ENCODE measurements at regions not wholly inside any gene's neighbourhood (a gene's known extent, or its start where the extent isn't known, plus 50 kb on each side); places are given as distances from the start of the nearest gene placed in this dataset.

GRCh38 chr14:89504602-89505313, 87.7 kb upstream of the FOXN3 start:
- no peak overlapping the region for H3K4me3 ChIP-seq (ENCODE audit: low read length in 3 of 3)
- H3K27me3 ChIP-seq (ENCODE audit: control insufficient read depth in 3 of 3, insufficient read depth in 3 of 3, low read length in 3 of 3) = no peaks in the 10 kb centered on the region
- H3K9me3 ChIP-seq (ENCODE audit: control insufficient read depth in 3 of 3, low read length in 3 of 3) = no peaks in the 10 kb centered on the region
- peaks cover 0 to 25% (median 16%) of the 10 kb centered on the region in 3 donors for H3K4me1 ChIP-seq (ENCODE audit: control insufficient read depth in 3 of 3, insufficient read depth in 3 of 3, low read length in 3 of 3)
- peaks cover 0 to 5% (median 0%) of the 10 kb centered on the region in 3 donors for H3K36me3 ChIP-seq (ENCODE audit: control insufficient read depth in 3 of 3, insufficient read depth in 3 of 3, low read length in 3 of 3)
- H3K27ac ChIP-seq (ENCODE audit: low read depth, low read length) = no peak overlapping the region
- no peak overlapping the region for H3K9ac ChIP-seq (ENCODE audit: low read depth in 1 of 3, low read length in 3 of 3)

GRCh38 chr14:89504091-89504490, 87.1 kb upstream of the FOXN3 start:
- Histone ChIP-seq H3K27ac (ENCODE audit: low read depth, low read length) (no peak overlapping the region), H3K27me3 (ENCODE audit: control insufficient read depth in 3 of 3, insufficient read depth in 3 of 3, low read length in 3 of 3) (no peaks in the 10 kb centered on the region), H3K4me3 (ENCODE audit: low read length in 3 of 3) (no peak overlapping the region), H3K4me1 (ENCODE audit: control insufficient read depth in 3 of 3, insufficient read depth in 3 of 3, low read length in 3 of 3) (peaks cover 0 to 25% (median 16%) of the 10 kb centered on the region in 3 donors), H3K9me3 (ENCODE audit: control insufficient read depth in 3 of 3, low read length in 3 of 3) (no peaks in the 10 kb centered on the region), H3K36me3 (ENCODE audit: control insufficient read depth in 3 of 3, insufficient read depth in 3 of 3, low read length in 3 of 3) (peaks cover 0 to 5% (median 0%) of the 10 kb centered on the region in 3 donors), H3K9ac (ENCODE audit: low read depth in 1 of 3, low read length in 3 of 3) (no peak overlapping the region)

GRCh38 chr14:89503431-89503996, 86.5 kb upstream of the FOXN3 start:
- H3K9ac ChIP-seq (ENCODE audit: low read depth in 1 of 3, low read length in 3 of 3) = no peak overlapping the region
- H3K27me3 ChIP-seq (ENCODE audit: control insufficient read depth in 3 of 3, insufficient read depth in 3 of 3, low read length in 3 of 3) = no peaks in the 10 kb centered on the region
- no peak overlapping the region for H3K4me3 ChIP-seq (ENCODE audit: low read length in 3 of 3)
- H3K9me3 ChIP-seq (ENCODE audit: control insufficient read depth in 3 of 3, low read length in 3 of 3) = no peaks in the 10 kb centered on the region
- no peak overlapping the region for H3K27ac ChIP-seq (ENCODE audit: low read depth, low read length)
- peaks cover 0 to 25% (median 16%) of the 10 kb centered on the region in 3 donors for H3K4me1 ChIP-seq (ENCODE audit: control insufficient read depth in 3 of 3, insufficient read depth in 3 of 3, low read length in 3 of 3)
- H3K36me3 ChIP-seq (ENCODE audit: control insufficient read depth in 3 of 3, insufficient read depth in 3 of 3, low read length in 3 of 3) = peaks cover 0 to 5% (median 0%) of the 10 kb centered on the region in 3 donors

GRCh38 chr14:89502966-89503365, 85.9 kb upstream of the FOXN3 start:
- H3K36me3 ChIP-seq (ENCODE audit: control insufficient read depth in 3 of 3, insufficient read depth in 3 of 3, low read length in 3 of 3) = peaks cover 0 to 5% (median 0%) of the 10 kb centered on the region in 3 donors
- no peak overlapping the region for H3K9ac ChIP-seq (ENCODE audit: low read depth in 1 of 3, low read length in 3 of 3)
- H3K9me3 ChIP-seq (ENCODE audit: control insufficient read depth in 3 of 3, low read length in 3 of 3) = no peaks in the 10 kb centered on the region
- H3K27ac ChIP-seq (ENCODE audit: low read depth, low read length) = no peak overlapping the region
- H3K27me3 ChIP-seq (ENCODE audit: control insufficient read depth in 3 of 3, insufficient read depth in 3 of 3, low read length in 3 of 3) = no peaks in the 10 kb centered on the region
- no peak overlapping the region for H3K4me3 ChIP-seq (ENCODE audit: low read length in 3 of 3)
- peaks cover 0 to 21% (median 12%) of the 10 kb centered on the region in 3 donors for H3K4me1 ChIP-seq (ENCODE audit: control insufficient read depth in 3 of 3, insufficient read depth in 3 of 3, low read length in 3 of 3)

DNA sequence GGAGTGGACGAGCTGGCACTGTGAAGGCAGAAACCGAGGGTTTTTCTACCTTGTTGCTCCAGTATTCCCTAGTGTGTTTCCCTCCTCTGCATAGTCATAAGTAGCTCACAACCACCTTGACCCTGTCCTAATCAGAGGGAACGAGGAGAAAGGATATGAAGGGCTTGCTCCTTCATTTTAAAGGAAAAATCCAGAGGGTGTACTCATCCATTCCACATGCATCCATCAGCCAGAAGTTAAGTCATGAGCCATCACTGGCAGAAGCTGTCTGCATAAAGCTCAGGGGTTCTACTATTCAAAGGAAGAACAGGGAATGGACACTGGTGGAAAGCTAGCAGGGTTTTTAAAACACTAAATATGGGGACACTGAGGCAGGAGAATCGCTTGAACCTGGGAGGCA, 84.3 kb upstream of the FOXN3 start:
- Histone ChIP-seq H3K27ac (ENCODE audit: low read depth, low read length) (no peak overlapping the region), H3K9me3 (ENCODE audit: control insufficient read depth in 3 of 3, low read length in 3 of 3) (no peaks in the 10 kb centered on the region), H3K36me3 (ENCODE audit: control insufficient read depth in 3 of 3, insufficient read depth in 3 of 3, low read length in 3 of 3) (peaks cover 0 to 5% (median 0%) of the 10 kb centered on the region in 3 donors), H3K4me1 (ENCODE audit: control insufficient read depth in 3 of 3, insufficient read depth in 3 of 3, low read length in 3 of 3) (peaks cover 0 to 11% (median 6%) of the 10 kb centered on the region in 3 donors), H3K4me3 (ENCODE audit: low read length in 3 of 3) (no peak overlapping the region), H3K9ac (ENCODE audit: low read depth in 1 of 3, low read length in 3 of 3) (no peak overlapping the region), H3K27me3 (ENCODE audit: control insufficient read depth in 3 of 3, insufficient read depth in 3 of 3, low read length in 3 of 3) (no peaks in the 10 kb centered on the region)

DNA sequence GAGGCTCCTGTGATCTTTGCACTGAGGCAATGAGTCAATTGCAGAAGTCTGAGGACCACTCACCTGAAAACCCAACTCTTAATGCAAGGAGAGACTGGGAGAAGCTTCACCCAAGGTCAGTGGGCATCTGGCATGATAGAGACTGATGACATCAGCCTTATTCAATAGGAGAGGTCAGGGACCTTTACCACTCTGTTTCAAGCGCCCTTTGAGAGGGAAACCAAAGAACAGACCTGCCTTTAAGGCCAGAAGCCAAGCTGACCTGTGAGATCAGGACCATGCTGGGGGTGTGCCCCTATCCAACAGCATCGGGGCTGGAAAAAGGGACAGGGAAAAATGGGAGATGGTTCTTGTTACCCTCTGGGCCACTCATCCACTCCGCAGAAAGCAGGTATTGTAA, 83.3 kb upstream of the FOXN3 start:
- peaks cover 0 to 11% (median 6%) of the 10 kb centered on the region in 3 donors for H3K4me1 ChIP-seq (ENCODE audit: control insufficient read depth in 3 of 3, insufficient read depth in 3 of 3, low read length in 3 of 3)
- no peak overlapping the region for H3K27ac ChIP-seq (ENCODE audit: low read depth, low read length)
- H3K36me3 ChIP-seq (ENCODE audit: control insufficient read depth in 3 of 3, insufficient read depth in 3 of 3, low read length in 3 of 3) = peaks cover 0 to 5% (median 0%) of the 10 kb centered on the region in 3 donors
- H3K9ac ChIP-seq (ENCODE audit: low read depth in 1 of 3, low read length in 3 of 3) = no peak overlapping the region
- no peaks in the 10 kb centered on the region for H3K9me3 ChIP-seq (ENCODE audit: control insufficient read depth in 3 of 3, low read length in 3 of 3)
- H3K4me3 ChIP-seq (ENCODE audit: low read length in 3 of 3) = no peak overlapping the region
- no peaks in the 10 kb centered on the region for H3K27me3 ChIP-seq (ENCODE audit: control insufficient read depth in 3 of 3, insufficient read depth in 3 of 3, low read length in 3 of 3)

DNA sequence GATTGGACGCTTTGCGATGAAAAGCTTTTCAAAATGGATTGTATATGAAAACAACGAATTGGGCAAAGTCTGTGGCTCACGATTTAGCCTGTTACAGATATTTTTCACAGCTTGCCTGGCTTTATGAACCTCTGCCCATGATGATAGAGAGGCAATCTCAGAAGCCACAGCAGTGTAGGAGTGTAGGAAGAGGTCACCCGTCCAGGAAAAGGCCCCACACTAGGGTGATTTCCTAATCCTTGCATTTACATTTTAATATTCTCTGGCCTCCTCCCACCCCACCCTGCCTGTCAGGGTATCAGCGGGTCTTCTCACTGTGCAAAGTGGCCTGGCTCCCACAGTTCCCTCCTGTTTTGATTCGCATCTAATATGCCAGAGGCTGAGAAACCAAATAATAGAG, 81.8 kb upstream of the FOXN3 start:
- Histone ChIP-seq H3K4me1 (ENCODE audit: control insufficient read depth in 3 of 3, insufficient read depth in 3 of 3, low read length in 3 of 3) (peaks cover 0 to 8% (median 6%) of the 10 kb centered on the region in 3 donors), H3K9me3 (ENCODE audit: control insufficient read depth in 3 of 3, low read length in 3 of 3) (no peaks in the 10 kb centered on the region), H3K27me3 (ENCODE audit: control insufficient read depth in 3 of 3, insufficient read depth in 3 of 3, low read length in 3 of 3) (no peaks in the 10 kb centered on the region), H3K27ac (ENCODE audit: low read depth, low read length) (no peak overlapping the region), H3K36me3 (ENCODE audit: control insufficient read depth in 3 of 3, insufficient read depth in 3 of 3, low read length in 3 of 3) (peaks cover 0 to 5% (median 0%) of the 10 kb centered on the region in 3 donors), H3K4me3 (ENCODE audit: low read length in 3 of 3) (no peak overlapping the region), H3K9ac (ENCODE audit: low read depth in 1 of 3, low read length in 3 of 3) (no peak overlapping the region)

GRCh38 chr14:89495718-89496117, 78.7 kb upstream of the FOXN3 start:
- Histone ChIP-seq H3K36me3 (ENCODE audit: control insufficient read depth in 3 of 3, insufficient read depth in 3 of 3, low read length in 3 of 3) (peaks cover 0 to 5% (median 0%) of the 10 kb centered on the region in 3 donors), H3K4me1 (ENCODE audit: control insufficient read depth in 3 of 3, insufficient read depth in 3 of 3, low read length in 3 of 3) (peaks cover 3 to 8% (median 6%) of the 10 kb centered on the region in 3 donors), H3K27ac (ENCODE audit: low read depth, low read length) (no peak overlapping the region), H3K27me3 (ENCODE audit: control insufficient read depth in 3 of 3, insufficient read depth in 3 of 3, low read length in 3 of 3) (no peaks in the 10 kb centered on the region), H3K9me3 (ENCODE audit: control insufficient read depth in 3 of 3, low read length in 3 of 3) (no peaks in the 10 kb centered on the region), H3K4me3 (ENCODE audit: low read length in 3 of 3) (no peak overlapping the region), H3K9ac (ENCODE audit: low read depth in 1 of 3, low read length in 3 of 3) (no peak overlapping the region)

- Histone ChIP-seq H3K4me3 (ENCODE audit: low read length in 3 of 3) (no peak overlapping the region), H3K9me3 (ENCODE audit: control insufficient read depth in 3 of 3, low read length in 3 of 3) (no peaks in the 10 kb centered on the region), H3K9ac (ENCODE audit: low read depth in 1 of 3, low read length in 3 of 3) (no peak overlapping the region), H3K27ac (ENCODE audit: low read depth, low read length) (no peak overlapping the region), H3K36me3 (ENCODE audit: control insufficient read depth in 3 of 3, insufficient read depth in 3 of 3, low read length in 3 of 3) (no peaks in the 10 kb centered on the region), H3K27me3 (ENCODE audit: control insufficient read depth in 3 of 3, insufficient read depth in 3 of 3, low read length in 3 of 3) (no peaks in the 10 kb centered on the region), H3K4me1 (ENCODE audit: control insufficient read depth in 3 of 3, insufficient read depth in 3 of 3, low read length in 3 of 3) (peaks cover 13 to 17% (median 15%) of the 10 kb centered on the region in 3 donors)
Measured at GRCh38 chr14:89493877-89494634, 77.0 kb upstream of the FOXN3 start.

- H3K4me3 ChIP-seq (ENCODE audit: low read length in 3 of 3) = no peak overlapping the region
- no peak overlapping the region for H3K9ac ChIP-seq (ENCODE audit: low read depth in 1 of 3, low read length in 3 of 3)
- H3K4me1 ChIP-seq (ENCODE audit: control insufficient read depth in 3 of 3, insufficient read depth in 3 of 3, low read length in 3 of 3) = peaks cover 13 to 17% (median 15%) of the 10 kb centered on the region in 3 donors
- H3K36me3 ChIP-seq (ENCODE audit: control insufficient read depth in 3 of 3, insufficient read depth in 3 of 3, low read length in 3 of 3) = no peaks in the 10 kb centered on the region
- no peaks in the 10 kb centered on the region for H3K27me3 ChIP-seq (ENCODE audit: control insufficient read depth in 3 of 3, insufficient read depth in 3 of 3, low read length in 3 of 3)
- H3K27ac ChIP-seq (ENCODE audit: low read depth, low read length) = no peak overlapping the region
- H3K9me3 ChIP-seq (ENCODE audit: control insufficient read depth in 3 of 3, low read length in 3 of 3) = no peaks in the 10 kb centered on the region
Measured at GRCh38 chr14:89493406-89493805, 76.4 kb upstream of the FOXN3 start.
